ENCODE measurements at regions not wholly inside any gene's neighbourhood (a gene's known extent, or its start where the extent isn't known, plus 50 kb on each side); places are given as distances from the start of the nearest gene placed in this dataset.

DNA sequence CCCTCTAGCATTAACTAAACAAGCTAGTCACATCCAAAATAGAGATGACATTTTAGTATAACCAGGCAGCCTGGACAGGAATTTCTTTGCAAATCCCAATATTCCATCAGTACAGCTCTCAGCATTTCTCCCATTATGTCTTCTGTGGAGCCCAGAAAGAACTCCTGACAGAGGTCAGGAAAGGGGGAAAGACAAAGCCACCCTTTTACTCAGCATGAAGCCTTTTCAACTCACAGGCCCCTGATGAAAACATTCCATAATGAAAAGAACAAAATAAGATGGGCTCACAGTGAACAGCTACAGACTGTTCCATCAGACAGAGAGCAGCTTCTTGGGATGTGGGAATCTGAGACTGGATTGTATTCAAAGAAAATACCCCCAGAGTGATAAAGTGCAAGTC, 80.6 kb downstream of the TEX35 start:
- no peak for TF ChIP-seq EZH2phosphoT487 (IDR thresholded peaks at IDR 0.05; ENCODE audit: borderline replicate concordance, low read length)
- TF ChIP-seq, protein P1, sequence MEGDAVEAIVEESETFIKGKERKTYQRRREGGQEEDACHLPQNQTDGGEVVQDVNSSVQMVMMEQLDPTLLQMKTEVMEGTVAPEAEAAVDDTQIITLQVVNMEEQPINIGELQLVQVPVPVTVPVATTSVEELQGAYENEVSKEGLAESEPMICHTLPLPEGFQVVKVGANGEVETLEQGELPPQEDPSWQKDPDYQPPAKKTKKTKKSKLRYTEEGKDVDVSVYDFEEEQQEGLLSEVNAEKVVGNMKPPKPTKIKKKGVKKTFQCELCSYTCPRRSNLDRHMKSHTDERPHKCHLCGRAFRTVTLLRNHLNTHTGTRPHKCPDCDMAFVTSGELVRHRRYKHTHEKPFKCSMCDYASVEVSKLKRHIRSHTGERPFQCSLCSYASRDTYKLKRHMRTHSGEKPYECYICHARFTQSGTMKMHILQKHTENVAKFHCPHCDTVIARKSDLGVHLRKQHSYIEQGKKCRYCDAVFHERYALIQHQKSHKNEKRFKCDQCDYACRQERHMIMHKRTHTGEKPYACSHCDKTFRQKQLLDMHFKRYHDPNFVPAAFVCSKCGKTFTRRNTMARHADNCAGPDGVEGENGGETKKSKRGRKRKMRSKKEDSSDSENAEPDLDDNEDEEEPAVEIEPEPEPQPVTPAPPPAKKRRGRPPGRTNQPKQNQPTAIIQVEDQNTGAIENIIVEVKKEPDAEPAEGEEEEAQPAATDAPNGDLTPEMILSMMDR (IDR thresholded peaks at IDR 0.05; ENCODE audit: low read depth, low read length, poor library complexity, severe bottlenecking): no peak
